ENCODE measurements at regions not wholly inside any gene's neighbourhood (a gene's known extent, or its start where the extent isn't known, plus 50 kb on each side); places are given as distances from the start of the nearest gene placed in this dataset.

GRCh38 chr2:107556038-107556627, 270.6 kb upstream of the RGPD4 start:
- Histone ChIP-seq H2BK120ac (ENCODE audit: low read depth, low read length, poor library complexity, severe bottlenecking) (no peak overlapping the region), H3K9ac (ENCODE audit: extremely low read depth, insufficient read length, low read length) (no peak overlapping the region), H3K56ac (ENCODE audit: insufficient read length, low read depth, low read length) (no peak overlapping the region), H2BK15ac (ENCODE audit: low read depth, low read length) (no peak overlapping the region), H2BK12ac (ENCODE audit: insufficient read length, low read depth, low read length) (no peak overlapping the region), H4K91ac (ENCODE audit: insufficient read length, low read depth, low read length) (no peak overlapping the region), H2BK20ac (ENCODE audit: low read depth, low read length, poor library complexity, severe bottlenecking) (no peak overlapping the region), H3K23ac (ENCODE audit: insufficient read length, low read depth, low read length) (no peak overlapping the region), H3T11ph (ENCODE audit: low read length) (no peak overlapping the region), H3K14ac (ENCODE audit: insufficient read depth, low read length) (no peak overlapping the region), H2BK5ac (ENCODE audit: insufficient read length, low read length) (no peak overlapping the region), H3K18ac (ENCODE audit: insufficient read length, low read depth, low read length) (no peak overlapping the region), H4K8ac (replicated peaks; ENCODE audit: insufficient read length, low read depth, low read length) (no peak overlapping the region), H4K5ac (ENCODE audit: insufficient read length, low read depth, low read length) (no peak overlapping the region), H3K4me2 (ENCODE audit: insufficient read depth, insufficient read length, low read length) (no peak overlapping the region), H3K23me2 (ENCODE audit: insufficient read length, low read depth, low read length, poor library complexity, severe bottlenecking) (no peaks in the 10 kb centered on the region), H3K4ac (ENCODE audit: low read depth, low read length) (no peak overlapping the region), H3K79me2 (ENCODE audit: insufficient read depth, low read length) (no peaks in the 10 kb centered on the region), H3K27ac (ENCODE audit: insufficient read length, low read depth, low read length) (no peak overlapping the region), H4K20me1 (ENCODE audit: control insufficient read depth, insufficient read depth, insufficient read length) (no peaks in the 10 kb centered on the region), H2AFZ (ENCODE audit: low read length) (no peak overlapping the region), H2AK5ac (ENCODE audit: insufficient read length, low read length) (no peak overlapping the region), H3K9me3 (ENCODE audit: control insufficient read depth, low read depth, low read length) (peaks cover 18% of the 10 kb centered on the region), H3K4me1 (ENCODE audit: insufficient read depth, low read length) (no peaks in the 10 kb centered on the region), H3K27me3 (ENCODE audit: insufficient read depth, low read length) (no peaks in the 10 kb centered on the region), H3K79me1 (ENCODE audit: insufficient read depth, low read depth, low read length, poor library complexity, severe bottlenecking) (no peaks in the 10 kb centered on the region)
- peaks cover 2 to 3% of the 10 kb centered on the region in 2 experiments; a peak in 1 of 4 replicates for H3K4me1 Mint-ChIP-seq
- TF ChIP-seq CTCF (conservative IDR thresholded peaks at IDR 0.05): no peak
- no CpG with 5 or more reads among the region's 5 CpGs for WGBS (ENCODE audit: extremely low coverage, insufficient read length, low lambda C conversion rate)
- no peak overlapping the region for H3K4me3 Mint-ChIP-seq
- H3K27ac Mint-ChIP-seq: no peak overlapping the region
- peaks cover 40 to 46% of the 10 kb centered on the region in 2 experiments for H3K9me3 Mint-ChIP-seq
- DNase-seq: no peak
- H3K27me3 Mint-ChIP-seq (ENCODE audit: low read depth): peaks cover 7% of the 10 kb centered on the region
- peaks cover 5 to 50% (median 27%) of the 10 kb centered on the region in 3 experiments for H3K36me3 Mint-ChIP-seq (ENCODE audit: insufficient read depth in 1 of 3, low read depth in 3 of 3)

Data from H9 (cell line).